ENCODE measurements at regions not wholly inside any gene's neighbourhood (a gene's known extent, or its start where the extent isn't known, plus 50 kb on each side); places are given as distances from the start of the nearest gene placed in this dataset.

GRCh38 chr3:104279617-104280016 lies 1087.1 kb upstream of the ALCAM start:
- no peak for DNase-seq
- no peaks in the 10 kb centered on the region for H3K36me3 ChIP-seq
- no peak overlapping the region for H3K4me3 ChIP-seq (ENCODE audit: low read depth, low read length)
- H3K27me3 ChIP-seq (ENCODE audit: insufficient read depth, low read depth, severe bottlenecking): no peaks in the 10 kb centered on the region
- no peak overlapping the region for H3K27ac ChIP-seq
- H3K9me3 ChIP-seq (ENCODE audit: severe bottlenecking): peaks cover 16% of the 10 kb centered on the region
- TF ChIP-seq, protein P1, sequence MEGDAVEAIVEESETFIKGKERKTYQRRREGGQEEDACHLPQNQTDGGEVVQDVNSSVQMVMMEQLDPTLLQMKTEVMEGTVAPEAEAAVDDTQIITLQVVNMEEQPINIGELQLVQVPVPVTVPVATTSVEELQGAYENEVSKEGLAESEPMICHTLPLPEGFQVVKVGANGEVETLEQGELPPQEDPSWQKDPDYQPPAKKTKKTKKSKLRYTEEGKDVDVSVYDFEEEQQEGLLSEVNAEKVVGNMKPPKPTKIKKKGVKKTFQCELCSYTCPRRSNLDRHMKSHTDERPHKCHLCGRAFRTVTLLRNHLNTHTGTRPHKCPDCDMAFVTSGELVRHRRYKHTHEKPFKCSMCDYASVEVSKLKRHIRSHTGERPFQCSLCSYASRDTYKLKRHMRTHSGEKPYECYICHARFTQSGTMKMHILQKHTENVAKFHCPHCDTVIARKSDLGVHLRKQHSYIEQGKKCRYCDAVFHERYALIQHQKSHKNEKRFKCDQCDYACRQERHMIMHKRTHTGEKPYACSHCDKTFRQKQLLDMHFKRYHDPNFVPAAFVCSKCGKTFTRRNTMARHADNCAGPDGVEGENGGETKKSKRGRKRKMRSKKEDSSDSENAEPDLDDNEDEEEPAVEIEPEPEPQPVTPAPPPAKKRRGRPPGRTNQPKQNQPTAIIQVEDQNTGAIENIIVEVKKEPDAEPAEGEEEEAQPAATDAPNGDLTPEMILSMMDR (IDR thresholded peaks at IDR 0.05; ENCODE audit: low read depth, low read length): no peak

- no peaks in the 10 kb centered on the region for H3K36me3 ChIP-seq
- peaks cover 10% of the 10 kb centered on the region for H3K9me3 ChIP-seq (ENCODE audit: severe bottlenecking)
- DNase-seq: no peak
- H3K27me3 ChIP-seq (ENCODE audit: insufficient read depth, low read depth, severe bottlenecking): no peaks in the 10 kb centered on the region
- no peak overlapping the region for H3K27ac ChIP-seq
- TF ChIP-seq, protein P1 (IDR thresholded peaks at IDR 0.05; ENCODE audit: low read depth, low read length): no peak
- no peak overlapping the region for H3K4me3 ChIP-seq (ENCODE audit: low read depth, low read length)
These were observed 1085.0 kb upstream of the ALCAM start for GRCh38 chr3:104281713-104282112.

DNA sequence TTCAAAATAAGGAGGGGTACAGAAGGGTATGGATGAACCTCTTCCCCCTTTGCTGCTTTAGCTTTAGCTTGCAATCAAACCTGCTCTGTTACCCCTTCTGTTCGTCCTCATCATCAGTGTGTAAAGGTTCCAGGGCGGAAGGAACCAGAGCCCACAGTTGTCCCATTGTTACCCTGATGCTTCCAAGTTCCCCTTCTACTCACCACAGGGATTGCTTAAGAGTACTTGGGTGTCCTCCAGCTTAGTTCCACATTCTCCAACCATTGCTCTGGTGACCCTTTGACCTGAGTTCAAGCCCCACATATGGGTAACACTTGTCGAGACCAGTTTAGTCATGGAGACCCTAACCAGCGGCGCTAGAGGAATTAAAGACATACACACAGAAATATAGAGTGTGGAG lies 1080.1 kb upstream of the ALCAM start:
- H3K9me3 ChIP-seq (ENCODE audit: severe bottlenecking): peaks cover 2% of the 10 kb centered on the region
- H3K27me3 ChIP-seq (ENCODE audit: insufficient read depth, low read depth, severe bottlenecking): no peaks in the 10 kb centered on the region
- TF ChIP-seq, protein P1 (IDR thresholded peaks at IDR 0.05; ENCODE audit: low read depth, low read length): no peak
- no peak overlapping the region for H3K27ac ChIP-seq
- H3K4me3 ChIP-seq (ENCODE audit: low read depth, low read length): no peak overlapping the region
- no peak for DNase-seq
- no peaks in the 10 kb centered on the region for H3K36me3 ChIP-seq

GRCh38 chr3:104291437-104291851 lies 1075.3 kb upstream of the ALCAM start:
- Histone ChIP-seq H3K36me3 (no peaks in the 10 kb centered on the region), H3K4me3 (ENCODE audit: low read depth, low read length) (no peak overlapping the region), H3K9me3 (ENCODE audit: severe bottlenecking) (no peaks in the 10 kb centered on the region), H3K27ac (no peak overlapping the region), H3K27me3 (ENCODE audit: insufficient read depth, low read depth, severe bottlenecking) (no peaks in the 10 kb centered on the region)
- TF ChIP-seq, protein P1 (IDR thresholded peaks at IDR 0.05; ENCODE audit: low read depth, low read length): no peak
- no peak for DNase-seq

GRCh38 chr3:104291878-104292277 lies 1074.8 kb upstream of the ALCAM start:
- Histone ChIP-seq H3K4me3 (ENCODE audit: low read depth, low read length) (no peak overlapping the region), H3K27me3 (ENCODE audit: insufficient read depth, low read depth, severe bottlenecking) (no peaks in the 10 kb centered on the region)
- DNase-seq: no peak

GRCh38 chr3:104297617-104298016 lies 1069.1 kb upstream of the ALCAM start:
- no peak for DNase-seq
- H3K4me3 ChIP-seq (ENCODE audit: low read depth, low read length): no peak overlapping the region
- no peaks in the 10 kb centered on the region for H3K27me3 ChIP-seq (ENCODE audit: insufficient read depth, low read depth, severe bottlenecking)
- no peaks in the 10 kb centered on the region for H3K36me3 ChIP-seq
- H3K9me3 ChIP-seq (ENCODE audit: severe bottlenecking): no peaks in the 10 kb centered on the region
- TF ChIP-seq, protein P1 (IDR thresholded peaks at IDR 0.05; ENCODE audit: low read depth, low read length): no peak
- no peak overlapping the region for H3K27ac ChIP-seq

More at GRCh38 chr3:104291878-104292277, 1074.8 kb upstream of the ALCAM start:
- H3K27ac ChIP-seq: no peak overlapping the region
- H3K36me3 ChIP-seq: no peaks in the 10 kb centered on the region
- H3K9me3 ChIP-seq (ENCODE audit: severe bottlenecking): no peaks in the 10 kb centered on the region
- TF ChIP-seq, protein P1 (IDR thresholded peaks at IDR 0.05; ENCODE audit: low read depth, low read length): no peak
